ENCODE measurements at regions not wholly inside any gene's neighbourhood (a gene's known extent, or its start where the extent isn't known, plus 50 kb on each side); places are given as distances from the start of the nearest gene placed in this dataset.

GRCh38 chr7:35480806-35481205, 214.1 kb downstream of the HERPUD2 start:
- no peak for TF ChIP-seq ZFP3 (CRISPR knock-in tag; IDR thresholded peaks at IDR 0.05)
- TF ChIP-seq RARB (CRISPR knock-in tag; IDR thresholded peaks at IDR 0.05) = no peak
- no peak for TF ChIP-seq OSR1 (CRISPR knock-in tag; IDR thresholded peaks at IDR 0.05)
- TF ChIP-seq CREB5 (CRISPR knock-in tag; IDR thresholded peaks at IDR 0.05; ENCODE audit: low read depth) = no peak
- TF ChIP-seq TSHZ2 (CRISPR knock-in tag; IDR thresholded peaks at IDR 0.05) = no peak
